Epithelial cell of proximal tubule (primary cell): ENCODE measurements at regions not wholly inside any gene's neighbourhood (a gene's known extent, or its start where the extent isn't known, plus 50 kb on each side); places are given as distances from the start of the nearest gene placed in this dataset.

Experiments
- DNase-seq: peaks from one replicate; pipeline ENCODE4 v3.0.0-alpha.2; 2011; ENCODE audit warnings: low read depth
- H3K4me3 ChIP-seq: 2 replicates; pipeline ENCODE4 v1.5.1; 2011; ENCODE audit warnings: low read depth, mild to moderate bottlenecking, low read length
- CTCF ChIP-seq: conservative IDR thresholded peaks from 2 replicates; pipeline ENCODE4 v1.5.1; 2012; ENCODE audit warnings: low read depth, mild to moderate bottlenecking, low read length

- DNase-seq: no peak
- no peak for TF ChIP-seq CTCF
- H3K4me3 ChIP-seq: no peak overlapping the region
Observed at GRCh38 chr13:80989241-80989640, 648.3 kb upstream of the SPRY2 start.

- H3K4me3 ChIP-seq: no peak overlapping the region
- DNase-seq: no peak
- no peak for TF ChIP-seq CTCF
Observed at GRCh38 chr13:80988391-80989151, 647.6 kb upstream of the SPRY2 start.

GRCh38 chr13:80979035-80979641 is 638.2 kb upstream of the SPRY2 start:
- DNase-seq: peak; percentile 25
- H3K4me3 ChIP-seq: no peak overlapping the region

GRCh38 chr13:80977168-80977567 is 636.2 kb upstream of the SPRY2 start:
- DNase-seq: no peak
- no peak for TF ChIP-seq CTCF
- no peak overlapping the region for H3K4me3 ChIP-seq

More at GRCh38 chr13:80979035-80979641, 638.2 kb upstream of the SPRY2 start:
- TF ChIP-seq CTCF: peak; percentile 95

GRCh38 chr13:80975903-80976302 is 635.0 kb upstream of the SPRY2 start:
- TF ChIP-seq CTCF: no peak
- no peak overlapping the region for H3K4me3 ChIP-seq
- DNase-seq: no peak

- no peak overlapping the region for H3K4me3 ChIP-seq
- no peak for DNase-seq
- TF ChIP-seq CTCF: no peak
Observed at GRCh38 chr13:80973721-80974120, 632.8 kb upstream of the SPRY2 start.
